ENCODE measurements at regions not wholly inside any gene's neighbourhood (a gene's known extent, or its start where the extent isn't known, plus 50 kb on each side); places are given as distances from the start of the nearest gene placed in this dataset.
"Not testable (repeated sequence)": the region's sequence is repeated elsewhere in the genome, so short reads cannot be mapped to it uniquely, and the experiment has no call there.

DNA sequence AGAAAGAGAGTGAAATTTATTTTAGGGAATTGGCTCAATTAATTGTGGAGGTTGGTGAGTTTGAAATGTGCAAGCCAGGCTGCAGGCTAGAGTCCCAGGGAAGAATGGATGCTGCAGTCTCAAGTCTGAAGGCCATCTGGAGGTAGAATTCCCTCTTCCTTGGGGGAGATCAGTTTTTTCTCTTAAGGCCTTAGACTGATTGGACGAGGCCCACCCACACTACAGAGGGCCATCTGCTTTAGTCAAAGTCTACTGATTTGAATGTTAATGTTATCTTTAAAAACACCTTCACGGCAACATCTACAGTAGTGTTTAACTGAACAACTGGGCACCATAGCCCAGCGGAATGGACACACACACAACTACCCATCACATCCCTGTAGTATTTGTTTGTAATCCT is 245.9 kb upstream of the IRF2BP2 start:
- no peaks in the 10 kb centered on the region for H3K36me3 ChIP-seq (ENCODE audit: insufficient read depth, low read length)
- H3K4me1 ChIP-seq (ENCODE audit: insufficient read depth, low read length): peaks cover 26% of the 10 kb centered on the region
- H3K9me3 ChIP-seq (ENCODE audit: control insufficient read depth, insufficient read depth, low read length): no peaks in the 10 kb centered on the region
- H3K9ac ChIP-seq (ENCODE audit: low read depth, low read length): no peak overlapping the region

DNA sequence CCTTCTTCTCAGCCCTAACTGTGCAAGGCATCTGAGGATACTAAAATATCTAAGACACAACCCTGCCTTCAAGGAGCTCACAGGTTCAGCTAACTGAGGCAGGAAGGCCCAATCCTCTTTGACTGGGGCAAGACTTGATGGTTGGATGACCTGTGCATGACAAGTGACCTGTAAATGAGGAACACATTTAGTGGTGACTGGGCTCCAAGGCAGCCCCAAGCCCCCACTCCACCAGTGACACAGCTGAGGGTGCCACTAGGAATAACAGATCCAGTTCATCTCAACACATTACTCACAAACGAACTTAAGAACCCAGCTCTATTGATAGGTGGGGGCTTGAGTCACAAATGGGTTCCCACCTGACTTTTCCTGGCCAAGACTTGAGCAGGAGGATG is 244.7 kb upstream of the IRF2BP2 start:
- Histone ChIP-seq H3K9me3 (ENCODE audit: control insufficient read depth, insufficient read depth, low read length) (no peaks in the 10 kb centered on the region), H3K36me3 (ENCODE audit: insufficient read depth, low read length) (no peaks in the 10 kb centered on the region), H3K4me1 (ENCODE audit: insufficient read depth, low read length) (peaks cover 26% of the 10 kb centered on the region), H3K9ac (ENCODE audit: low read depth, low read length) (no peak overlapping the region)

GRCh38 chr1:234853906-234854644 is 244.1 kb upstream of the IRF2BP2 start:
- Histone ChIP-seq H3K9me3 (ENCODE audit: control insufficient read depth, insufficient read depth, low read length) (no peaks in the 10 kb centered on the region), H3K4me1 (ENCODE audit: insufficient read depth, low read length) (peaks cover 26% of the 10 kb centered on the region), H3K9ac (ENCODE audit: low read depth, low read length) (no peak overlapping the region), H3K36me3 (ENCODE audit: insufficient read depth, low read length) (no peaks in the 10 kb centered on the region)

DNA sequence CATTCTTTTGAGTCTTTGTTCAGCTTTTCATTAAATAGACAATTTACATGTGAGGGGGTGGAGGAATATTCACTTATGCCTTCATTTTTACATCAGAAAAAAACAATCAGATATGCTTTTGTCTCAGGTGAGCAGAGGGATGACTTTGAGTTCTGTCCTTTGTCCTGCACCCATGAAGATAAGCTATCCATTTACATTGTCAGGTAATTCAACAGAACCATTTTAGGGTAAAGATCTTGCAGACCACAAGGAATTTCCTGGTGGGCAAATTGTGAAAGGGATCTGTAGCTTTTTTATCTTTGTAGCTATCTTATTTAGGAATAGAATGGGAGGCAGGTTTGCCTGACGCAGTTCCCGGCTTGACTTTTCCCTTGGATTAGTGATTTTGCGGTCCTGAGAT is 242.7 kb upstream of the IRF2BP2 start:
- Histone ChIP-seq H3K36me3 (ENCODE audit: insufficient read depth, low read length) (no peaks in the 10 kb centered on the region), H3K9ac (ENCODE audit: low read depth, low read length) (no peak overlapping the region)

DNA sequence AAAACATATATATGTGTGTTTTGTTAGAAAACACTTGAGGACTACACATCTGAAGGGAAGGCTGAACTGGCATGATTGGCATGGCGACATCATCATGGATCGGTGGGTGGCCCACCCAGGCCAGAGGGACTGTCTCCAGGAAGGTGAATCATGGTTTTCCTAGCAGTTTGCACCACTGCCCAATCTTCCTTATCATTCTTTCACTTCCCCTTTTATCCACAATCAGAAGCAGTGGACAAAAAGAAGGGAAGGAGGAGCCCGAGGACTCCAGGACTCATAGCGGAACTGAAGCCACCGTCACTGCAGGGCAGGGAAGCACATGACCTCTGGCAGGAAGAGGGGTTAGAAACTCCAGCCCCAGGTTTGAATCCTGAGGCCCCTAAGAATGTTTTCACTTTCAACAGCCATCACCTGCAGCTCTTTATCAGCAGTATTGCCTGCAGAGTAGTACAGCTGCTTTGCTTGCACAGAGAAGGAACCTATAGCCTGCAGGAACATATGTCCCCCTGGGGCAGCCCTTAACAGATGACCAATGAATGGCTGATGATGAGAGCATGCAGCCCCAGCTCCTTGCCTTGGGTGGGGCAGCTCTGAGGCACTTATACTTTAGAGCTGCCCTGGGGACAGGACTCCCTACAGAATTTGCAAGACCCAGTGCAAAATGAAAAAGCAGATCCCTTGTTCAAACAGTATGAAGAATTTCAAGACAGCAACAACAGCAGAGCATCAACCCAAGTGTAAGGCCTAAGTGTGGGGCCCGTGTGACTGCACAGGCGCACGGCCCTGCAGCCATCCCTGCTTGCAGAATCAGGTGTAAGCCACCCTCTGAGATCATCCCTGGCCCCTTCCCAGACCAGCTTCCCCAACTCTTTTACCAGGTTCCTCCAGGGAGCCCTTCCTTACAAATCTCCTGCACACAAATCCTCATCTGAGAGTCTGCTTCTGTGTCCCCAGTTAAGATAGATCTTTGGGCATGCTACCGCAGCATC is 241.8 kb upstream of the IRF2BP2 start:
- no peaks in the 10 kb centered on the region for H3K9me3 ChIP-seq (ENCODE audit: control insufficient read depth, insufficient read depth, low read length)
- H3K4me1 ChIP-seq (ENCODE audit: insufficient read depth, low read length): peaks cover 26% of the 10 kb centered on the region
- no peaks in the 10 kb centered on the region for H3K36me3 ChIP-seq (ENCODE audit: insufficient read depth, low read length)
- no peak overlapping the region for H3K9ac ChIP-seq (ENCODE audit: low read depth, low read length)

More for the DNA sequence above, 242.7 kb upstream of the IRF2BP2 start:
- Histone ChIP-seq H3K4me1 (ENCODE audit: insufficient read depth, low read length) (peaks cover 26% of the 10 kb centered on the region), H3K9me3 (ENCODE audit: control insufficient read depth, insufficient read depth, low read length) (no peaks in the 10 kb centered on the region)

DNA sequence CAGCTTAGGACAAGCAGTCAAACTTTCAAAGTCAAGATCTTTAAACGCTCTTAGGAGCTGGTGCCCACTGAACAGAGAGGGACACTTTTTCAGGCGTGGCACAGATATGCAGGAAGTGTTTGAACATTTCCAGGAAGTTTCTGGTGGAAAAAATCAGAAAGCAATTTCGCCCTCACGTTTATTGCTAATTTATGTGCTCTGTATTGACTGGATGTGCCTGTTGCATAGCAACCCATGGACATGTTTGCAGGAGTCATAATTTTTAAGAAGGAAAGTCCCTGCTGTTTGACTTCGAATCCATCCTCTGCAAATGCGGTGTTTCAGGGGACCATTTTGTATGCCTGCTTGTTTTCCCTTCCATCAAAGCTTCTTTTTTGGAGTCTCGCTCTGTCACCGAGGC is 239.9 kb upstream of the IRF2BP2 start:
- Histone ChIP-seq H3K9me3 (ENCODE audit: control insufficient read depth, insufficient read depth, low read length) (no peaks in the 10 kb centered on the region), H3K36me3 (ENCODE audit: insufficient read depth, low read length) (no peaks in the 10 kb centered on the region), H3K9ac (ENCODE audit: low read depth, low read length) (no peak overlapping the region), H3K4me1 (ENCODE audit: insufficient read depth, low read length) (peaks cover 22% of the 10 kb centered on the region)

GRCh38 chr1:234848972-234849649 is 239.1 kb upstream of the IRF2BP2 start:
- no peak overlapping the region for H3K9ac ChIP-seq (ENCODE audit: low read depth, low read length)
- H3K9me3 ChIP-seq (ENCODE audit: control insufficient read depth, insufficient read depth, low read length): no peaks in the 10 kb centered on the region
- no peaks in the 10 kb centered on the region for H3K36me3 ChIP-seq (ENCODE audit: insufficient read depth, low read length)
- peaks cover 28% of the 10 kb centered on the region for H3K4me1 ChIP-seq (ENCODE audit: insufficient read depth, low read length)

DNA sequence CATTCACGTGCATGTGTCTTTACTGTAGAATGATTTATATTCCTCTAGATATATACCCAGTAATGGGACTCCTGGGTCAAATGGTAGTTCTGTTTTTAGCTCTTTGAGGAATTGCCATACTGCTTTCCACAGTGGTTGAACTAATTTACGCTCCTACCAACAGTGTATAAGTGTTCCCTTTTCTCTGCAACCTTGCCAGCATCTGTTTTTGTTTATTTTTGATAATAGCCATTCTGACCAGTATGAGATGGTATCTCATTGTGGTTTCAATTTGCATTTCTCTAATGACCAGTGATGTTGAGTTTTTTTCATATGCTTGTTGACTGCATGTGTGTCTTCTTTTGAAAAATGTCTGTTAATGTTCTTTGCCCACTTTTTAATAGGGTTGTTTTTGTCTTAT is 236.8 kb upstream of the IRF2BP2 start:
- H3K36me3 ChIP-seq (ENCODE audit: insufficient read depth, low read length); H3K9me3 ChIP-seq (ENCODE audit: control insufficient read depth, insufficient read depth, low read length); H3K9ac ChIP-seq (ENCODE audit: low read depth, low read length): not testable (repeated sequence)
- peaks cover 15% of the 10 kb centered on the region for H3K4me1 ChIP-seq (ENCODE audit: insufficient read depth, low read length)

DNA sequence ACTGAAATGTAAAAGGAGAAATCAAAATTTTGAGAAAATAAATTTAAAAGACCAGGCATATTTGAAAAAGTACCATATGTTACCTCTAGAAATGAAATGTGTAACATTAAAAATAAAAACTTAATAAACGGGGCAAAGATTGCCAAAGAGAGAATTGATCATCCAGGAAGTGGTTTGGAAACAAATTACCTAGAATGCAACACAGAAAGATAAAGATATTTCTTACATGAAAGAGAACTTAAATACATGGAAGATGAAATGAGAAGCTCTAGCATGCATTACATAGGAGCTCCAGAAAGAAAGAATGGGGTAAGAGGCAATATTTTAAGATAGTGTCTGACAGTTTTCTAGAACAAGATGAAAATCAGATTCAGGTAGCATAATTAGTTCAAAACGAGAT is 235.9 kb upstream of the IRF2BP2 start:
- no peaks in the 10 kb centered on the region for H3K9me3 ChIP-seq (ENCODE audit: control insufficient read depth, insufficient read depth, low read length)
- peaks cover 10% of the 10 kb centered on the region for H3K4me1 ChIP-seq (ENCODE audit: insufficient read depth, low read length)
- H3K36me3 ChIP-seq (ENCODE audit: insufficient read depth, low read length): no peaks in the 10 kb centered on the region
- no peak overlapping the region for H3K9ac ChIP-seq (ENCODE audit: low read depth, low read length)

GRCh38 chr1:234845097-234845660 is 235.2 kb upstream of the IRF2BP2 start:
- peaks cover 1% of the 10 kb centered on the region for H3K9me3 ChIP-seq (ENCODE audit: control insufficient read depth, insufficient read depth, low read length)
- no peak overlapping the region for H3K9ac ChIP-seq (ENCODE audit: low read depth, low read length)
- H3K36me3 ChIP-seq (ENCODE audit: insufficient read depth, low read length): no peaks in the 10 kb centered on the region
- H3K4me1 ChIP-seq (ENCODE audit: insufficient read depth, low read length): peaks cover 10% of the 10 kb centered on the region

GRCh38 chr1:234844479-234845031 is 234.6 kb upstream of the IRF2BP2 start:
- Histone ChIP-seq H3K9ac (ENCODE audit: low read depth, low read length) (no peak overlapping the region), H3K4me1 (ENCODE audit: insufficient read depth, low read length) (peaks cover 10% of the 10 kb centered on the region), H3K9me3 (ENCODE audit: control insufficient read depth, insufficient read depth, low read length) (peaks cover 4% of the 10 kb centered on the region), H3K36me3 (ENCODE audit: insufficient read depth, low read length) (no peaks in the 10 kb centered on the region)

GRCh38 chr1:234843946-234844345 is 234.0 kb upstream of the IRF2BP2 start:
- Histone ChIP-seq H3K4me1 (ENCODE audit: insufficient read depth, low read length) (peaks cover 10% of the 10 kb centered on the region), H3K36me3 (ENCODE audit: insufficient read depth, low read length) (no peaks in the 10 kb centered on the region), H3K9ac (ENCODE audit: low read depth, low read length) (no peak overlapping the region), H3K9me3 (ENCODE audit: control insufficient read depth, insufficient read depth, low read length) (peaks cover 6% of the 10 kb centered on the region)

- Histone ChIP-seq H3K36me3 (ENCODE audit: insufficient read depth, low read length) (no peaks in the 10 kb centered on the region), H3K4me1 (ENCODE audit: insufficient read depth, low read length) (peaks cover 10% of the 10 kb centered on the region), H3K9me3 (ENCODE audit: control insufficient read depth, insufficient read depth, low read length) (peaks cover 6% of the 10 kb centered on the region), H3K9ac (ENCODE audit: low read depth, low read length) (no peak overlapping the region)
Observed at GRCh38 chr1:234842726-234843641, 233.0 kb upstream of the IRF2BP2 start.
